H9 (cell line): ENCODE measurements at regions not wholly inside any gene's neighbourhood (a gene's known extent, or its start where the extent isn't known, plus 50 kb on each side); places are given as distances from the start of the nearest gene placed in this dataset.

ENCODE experiments used
- DNase-seq: peaks from one replicate; pipeline ENCODE4 v3.0.0-alpha.2; 2017
- H2AFZ ChIP-seq: one replicate; pipeline ENCODE4 v1.6.1; 2013; ENCODE audit warnings: mild to moderate bottlenecking, low read length, control low read depth, moderate library complexity
- H2AK5ac ChIP-seq: 2 replicates; pipeline ENCODE4 v1.6.1; 2013; ENCODE audit warnings: low read length, control low read depth, mixed read lengths; ENCODE audit not compliant: insufficient read length
- H2BK120ac ChIP-seq: one replicate; pipeline ENCODE4 v1.6.1; 2013; ENCODE audit warnings: low read depth, mild to moderate bottlenecking, low read length, control low read depth, inconsistent platforms; ENCODE audit not compliant: poor library complexity, severe bottlenecking
- H2BK12ac ChIP-seq: 2 replicates; pipeline ENCODE4 v1.6.1; 2013; ENCODE audit warnings: low read length, control low read depth, mixed read lengths, low read depth; ENCODE audit not compliant: insufficient read length
- H2BK15ac ChIP-seq: 2 replicates; pipeline ENCODE4 v1.6.1; 2013; ENCODE audit warnings: low read depth, low read length, control low read depth
- H2BK20ac ChIP-seq: one replicate; pipeline ENCODE4 v1.6.1; 2013; ENCODE audit warnings: low read depth, mild to moderate bottlenecking, low read length, control low read depth, inconsistent platforms; ENCODE audit not compliant: poor library complexity, severe bottlenecking
- H2BK5ac ChIP-seq: 2 replicates; pipeline ENCODE4 v1.6.1; 2013; ENCODE audit warnings: low read length, control low read depth, mixed read lengths; ENCODE audit not compliant: insufficient read length
- H3K14ac ChIP-seq: 2 replicates; pipeline ENCODE4 v1.6.1; 2013; ENCODE audit warnings: low read length, control low read depth; ENCODE audit not compliant: insufficient read depth
- H3K18ac ChIP-seq: 2 replicates; pipeline ENCODE4 v1.6.1; 2013; ENCODE audit warnings: low read depth, mild to moderate bottlenecking, mixed read lengths, low read length, control low read depth; ENCODE audit not compliant: insufficient read length
- H3K23ac ChIP-seq: 2 replicates; pipeline ENCODE4 v1.6.1; 2013; ENCODE audit warnings: low read length, control low read depth, mixed read lengths, low read depth; ENCODE audit not compliant: insufficient read length
- H3K23me2 ChIP-seq: 2 replicates; pipeline ENCODE4 v1.6.1; 2013; ENCODE audit warnings: low read depth, mild to moderate bottlenecking, mixed read lengths, low read length, control low read depth; ENCODE audit not compliant: insufficient read length, poor library complexity, severe bottlenecking
- H3K27ac ChIP-seq: 2 replicates; pipeline ENCODE4 v1.5.1; 2013; ENCODE audit warnings: low read length, control low read depth, mixed read lengths, low read depth; ENCODE audit not compliant: insufficient read length
- H3K27me3 ChIP-seq: 2 replicates; pipeline ENCODE4 v1.6.1; 2013; ENCODE audit warnings: low read length, control low read depth, inconsistent platforms; ENCODE audit not compliant: insufficient read depth
- H3K4ac ChIP-seq: 2 replicates; pipeline ENCODE4 v1.6.1; 2013; ENCODE audit warnings: low read depth, mild to moderate bottlenecking, control low read depth, inconsistent platforms, low read length, moderate library complexity
- H3K4me1 ChIP-seq: 2 replicates; pipeline ENCODE4 v1.6.1; 2013; ENCODE audit warnings: low read length, control low read depth, inconsistent platforms; ENCODE audit not compliant: insufficient read depth
- H3K4me2 ChIP-seq: 2 replicates; pipeline ENCODE4 v1.6.1; 2013; ENCODE audit warnings: low read length, control low read depth, mixed read lengths; ENCODE audit not compliant: insufficient read length, insufficient read depth
- H3K56ac ChIP-seq: 2 replicates; pipeline ENCODE4 v1.6.1; 2013; ENCODE audit warnings: low read depth, mild to moderate bottlenecking, mixed read lengths, low read length, control low read depth; ENCODE audit not compliant: insufficient read length
- H3K79me1 ChIP-seq: 2 replicates; pipeline ENCODE4 v1.6.1; 2013; ENCODE audit warnings: low read depth, mild to moderate bottlenecking, moderate library complexity, low read length, control low read depth, inconsistent platforms; ENCODE audit not compliant: insufficient read depth, poor library complexity, severe bottlenecking
- H3K79me2 ChIP-seq: 2 replicates; pipeline ENCODE4 v1.6.1; 2013; ENCODE audit warnings: low read length, control low read depth, inconsistent platforms; ENCODE audit not compliant: insufficient read depth
- H3K9ac ChIP-seq: 2 replicates; pipeline ENCODE4 v1.6.1; 2013; ENCODE audit warnings: low read length, control low read depth, mixed read lengths; ENCODE audit not compliant: insufficient read length; ENCODE audit errors: extremely low read depth
- H3K9me3 ChIP-seq: one replicate; pipeline ENCODE4 v1.6.1; 2013; ENCODE audit warnings: low read depth, low read length, inconsistent platforms; ENCODE audit not compliant: control insufficient read depth
- H3T11ph ChIP-seq: one replicate; pipeline ENCODE4 v1.6.1; 2013; ENCODE audit warnings: mild to moderate bottlenecking, low read length, control low read depth, inconsistent platforms
- H4K20me1 ChIP-seq: one replicate; pipeline ENCODE4 v1.6.1; 2013; ENCODE audit not compliant: control insufficient read depth, insufficient read length, insufficient read depth
- H4K5ac ChIP-seq: 2 replicates; pipeline ENCODE4 v1.6.1; 2013; ENCODE audit warnings: low read depth, mild to moderate bottlenecking, mixed read lengths, low read length, control low read depth; ENCODE audit not compliant: insufficient read length
- H4K8ac ChIP-seq: replicated peaks from 2 replicates; pipeline ENCODE4 v1.6.1; 2013; ENCODE audit warnings: low read length, control low read depth, mixed read lengths, low read depth; ENCODE audit not compliant: insufficient read length
- H4K91ac ChIP-seq: 2 replicates; pipeline ENCODE4 v1.6.1; 2013; ENCODE audit warnings: low read depth, mild to moderate bottlenecking, moderate library complexity, mixed read lengths, low read length, control low read depth; ENCODE audit not compliant: insufficient read length
- H3K27ac Mint-ChIP-seq, 3 experiments: 2 replicates in 2 of 3; 3 replicates in 1 of 3; pipeline ENCODE4 v1.8.0; 2020 to 2021; ENCODE audit warnings: mixed read lengths in 3 of 3, mild to moderate bottlenecking in 1 of 3, moderate library complexity in 1 of 3
- H3K27me3 Mint-ChIP-seq: 2 replicates; pipeline ENCODE4 v1.8.0; 2021; ENCODE audit warnings: low read depth, mild to moderate bottlenecking, moderate library complexity, mixed read lengths
- H3K36me3 Mint-ChIP-seq, 3 experiments: 2 replicates in 2 of 3; 3 replicates in 1 of 3; pipeline ENCODE4 v1.8.0; 2020 to 2021; ENCODE audit warnings: low read depth in 3 of 3, mixed read lengths in 3 of 3; ENCODE audit not compliant: insufficient read depth in 1 of 3
- H3K4me1 Mint-ChIP-seq, 2 experiments: 2 replicates each; pipeline ENCODE4 v1.8.0; 2020; ENCODE audit warnings: mixed read lengths in 2 of 2
- H3K4me3 Mint-ChIP-seq, 2 experiments: 2 replicates in 1 of 2; 3 replicates in 1 of 2; pipeline ENCODE4 v1.8.0; 2020 to 2021; ENCODE audit warnings: mild to moderate bottlenecking in 2 of 2, mixed read lengths in 2 of 2, moderate library complexity in 1 of 2
- H3K9me3 Mint-ChIP-seq, 2 experiments: 2 replicates in 1 of 2; 3 replicates in 1 of 2; pipeline ENCODE4 v1.8.0; 2020; ENCODE audit warnings: mild to moderate bottlenecking in 2 of 2, mixed read lengths in 2 of 2, moderate library complexity in 1 of 2
- CTCF ChIP-seq: fragments of 200-600 bp; sonication (generic); conservative IDR thresholded peaks from 3 replicates; pipeline ENCODE4 v1.8.0; 2021; ENCODE audit warnings: antibody characterized with exemption, mild to moderate bottlenecking
- WGBS: extraction: QIAGEN DNeasy Blood & Tissue Kit; methylation state at CpG from one replicate; pipeline ENCODE4 v1.1.7; 2013; ENCODE audit warnings: missing lambda C conversion rate, low lambda C conversion rate, mixed read lengths; ENCODE audit not compliant: insufficient read length; ENCODE audit errors: extremely low coverage; 5-methylcytosine and 5-hydroxymethylcytosine counted together

GRCh38 chr6:68173616-68174015 is 461.5 kb upstream of the ADGRB3 start:
- Histone ChIP-seq H4K91ac (no peak overlapping the region), H3K9me3 (no peaks in the 10 kb centered on the region), H3K79me1 (no peaks in the 10 kb centered on the region)

More at GRCh38 chr6:68173616-68174015, 461.5 kb upstream of the ADGRB3 start:
- Mint-ChIP-seq H3K9me3 (0 out of 5 replicates have a peak, but pooled peaks cover 0 to under 1% of the 10 kb centered on the region in 2 experiments), H3K27me3 (peaks cover 52% of the 10 kb centered on the region), H3K36me3 (peaks cover 0 to under 1% (median 0%) of the 10 kb centered on the region in 3 experiments; a peak in 1 of 7 replicates), H3K4me3 (no peak overlapping the region), H3K4me1 (no peaks in the 10 kb centered on the region), H3K27ac (no peak overlapping the region)
- Histone ChIP-seq H3T11ph (no peak overlapping the region), H3K27ac (no peak overlapping the region), H4K8ac (no peak overlapping the region), H3K4ac (no peak overlapping the region), H3K27me3 (peaks cover 8% of the 10 kb centered on the region; the same call in 1 of the 2 replicates), H2BK15ac (no peak overlapping the region), H2BK5ac (no peak overlapping the region), H3K79me2 (no peaks in the 10 kb centered on the region), H3K23me2 (no peaks in the 10 kb centered on the region), H3K18ac (no peak overlapping the region), H3K4me2 (no peak overlapping the region), H4K5ac (no peak overlapping the region), H2BK120ac (no peak overlapping the region), H2BK20ac (no peak overlapping the region), H3K56ac (no peak overlapping the region), H2BK12ac (no peak overlapping the region), H3K14ac (no peak overlapping the region), H3K4me1 (no peaks in the 10 kb centered on the region), H3K23ac (no peak overlapping the region), H2AK5ac (no peak overlapping the region), H2AFZ (no peak overlapping the region), H4K20me1 (no peaks in the 10 kb centered on the region), H3K9ac (no peak overlapping the region)
- WGBS, result no CpG with 5 or more reads among the region's 2 CpGs
- no peak for DNase-seq
- no peak for TF ChIP-seq CTCF
